Peyer's patch (tissue), 4 donors: ENCODE measurements at regions not wholly inside any gene's neighbourhood (a gene's known extent, or its start where the extent isn't known, plus 50 kb on each side); places are given as distances from the start of the nearest gene placed in this dataset.

Experiments used
- CTCF ChIP-seq, 6 experiments: fragments of 450-650 bp in 4 of 6; fragments of 200-600 bp in 2 of 6; sonication (generic) in 1 of 6; IDR thresholded peaks; one replicate each; pipeline ENCODE4 v1.5.1; 2017 to 2019; ENCODE audit warnings: antibody characterized with exemption in 6 of 6, mild to moderate bottlenecking in 3 of 6, moderate library complexity in 1 of 6
- POLR2A ChIP-seq, 2 donors: fragments of 450-650 bp; IDR thresholded peaks; one replicate each; pipeline ENCODE4 v1.5.1; 2017; ENCODE audit warnings: antibody characterized with exemption in 2 of 2, mild to moderate bottlenecking in 2 of 2, moderate library complexity in 2 of 2

- TF ChIP-seq POLR2A (IDR thresholded peaks at IDR 0.05) (no peak), CTCF (IDR thresholded peaks at IDR 0.05) (no peak)
These were observed 153.2 kb upstream of the TOP1 start for GRCh38 chr20:40875116-40876085.
